ENCODE measurements at regions not wholly inside any gene's neighbourhood (a gene's known extent, or its start where the extent isn't known, plus 50 kb on each side); places are given as distances from the start of the nearest gene placed in this dataset.

DNA sequence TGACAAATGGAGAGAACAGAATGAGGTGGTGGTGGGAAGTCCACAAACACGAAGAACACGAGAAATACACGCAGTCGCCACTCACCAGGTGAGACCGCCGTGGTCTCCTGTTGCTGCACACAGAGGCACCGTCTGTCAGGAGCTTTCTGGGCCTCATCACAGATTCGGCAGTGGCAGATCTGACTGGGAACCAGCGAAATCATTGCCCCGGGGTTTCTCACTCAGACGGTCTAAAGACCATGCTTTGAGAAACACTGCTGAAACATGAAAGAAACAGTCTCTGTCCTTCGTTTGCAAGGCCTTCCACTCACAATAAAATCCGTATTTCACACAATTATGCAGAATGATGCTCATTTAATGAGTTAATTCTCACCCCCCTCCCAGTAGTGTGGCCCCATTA lies 130.9 kb upstream of the AFDN start:
- POLR2A ChIA-PET, result no interaction called here
- no peak for DNase-seq (ENCODE audit: extremely low spot score)
- CTCF ChIA-PET, result no interaction called here
- no peak for TF ChIP-seq CTCF (IDR thresholded peaks at IDR 0.05; ENCODE audit: control extremely low read depth, extremely low read depth, low read depth, missing control alignments)

DNA sequence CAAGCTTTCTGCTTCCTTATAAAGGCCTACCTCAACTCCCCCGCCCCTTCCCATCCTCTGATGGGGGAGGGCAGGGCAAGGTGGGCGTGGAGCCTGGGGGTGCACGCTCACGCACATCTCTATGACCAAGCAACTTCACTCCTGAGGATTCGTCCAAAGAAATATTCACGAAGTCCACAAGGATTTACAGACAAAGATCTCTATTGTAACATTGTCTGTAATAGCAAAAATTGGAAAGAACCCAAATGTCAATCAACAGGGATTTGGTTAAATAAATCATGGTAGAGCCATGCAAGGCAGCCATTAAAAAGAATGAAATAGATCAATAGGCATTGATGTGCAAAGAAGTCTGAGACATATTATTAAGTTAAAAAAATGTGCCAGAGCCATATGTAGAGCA lies 130.4 kb upstream of the AFDN start:
- CTCF ChIA-PET, result no interaction called here
- no peak for DNase-seq (ENCODE audit: extremely low spot score)
- POLR2A ChIA-PET, result no interaction called here
- no peak for TF ChIP-seq CTCF (IDR thresholded peaks at IDR 0.05; ENCODE audit: control extremely low read depth, extremely low read depth, low read depth, missing control alignments)

DNA sequence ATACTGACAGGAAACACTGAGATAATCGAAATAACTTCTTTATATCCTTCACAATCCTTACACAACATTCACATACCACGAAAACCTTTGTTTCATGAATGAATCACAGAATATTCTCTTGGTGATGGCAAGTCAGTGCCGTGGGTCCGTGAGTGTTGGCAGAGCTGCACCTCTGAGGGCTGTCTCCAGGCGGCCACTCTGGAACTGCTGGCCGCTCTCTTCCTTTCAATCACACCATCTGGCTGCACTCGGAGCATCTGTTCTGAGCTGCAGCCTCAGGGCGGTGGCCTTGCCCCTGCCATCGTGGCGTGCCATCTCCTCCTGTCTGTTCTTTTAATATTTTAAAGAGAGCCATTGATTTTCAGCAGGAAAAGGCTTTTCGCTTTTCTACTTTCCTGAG lies 129.4 kb upstream of the AFDN start:
- CTCF ChIA-PET, result no interaction called here
- POLR2A ChIA-PET, result no interaction called here
- no peak for DNase-seq (ENCODE audit: extremely low spot score)
- TF ChIP-seq CTCF (IDR thresholded peaks at IDR 0.05; ENCODE audit: control extremely low read depth, extremely low read depth, low read depth, missing control alignments), result no peak

- ChIA-PET POLR2A (no interaction called here), CTCF (no interaction called here)
- no peak for DNase-seq (ENCODE audit: extremely low spot score)
- TF ChIP-seq CTCF (IDR thresholded peaks at IDR 0.05; ENCODE audit: control extremely low read depth, extremely low read depth, low read depth, missing control alignments), result no peak
Measured at GRCh38 chr6:167698540-167698939, 128.2 kb upstream of the AFDN start.

DNA sequence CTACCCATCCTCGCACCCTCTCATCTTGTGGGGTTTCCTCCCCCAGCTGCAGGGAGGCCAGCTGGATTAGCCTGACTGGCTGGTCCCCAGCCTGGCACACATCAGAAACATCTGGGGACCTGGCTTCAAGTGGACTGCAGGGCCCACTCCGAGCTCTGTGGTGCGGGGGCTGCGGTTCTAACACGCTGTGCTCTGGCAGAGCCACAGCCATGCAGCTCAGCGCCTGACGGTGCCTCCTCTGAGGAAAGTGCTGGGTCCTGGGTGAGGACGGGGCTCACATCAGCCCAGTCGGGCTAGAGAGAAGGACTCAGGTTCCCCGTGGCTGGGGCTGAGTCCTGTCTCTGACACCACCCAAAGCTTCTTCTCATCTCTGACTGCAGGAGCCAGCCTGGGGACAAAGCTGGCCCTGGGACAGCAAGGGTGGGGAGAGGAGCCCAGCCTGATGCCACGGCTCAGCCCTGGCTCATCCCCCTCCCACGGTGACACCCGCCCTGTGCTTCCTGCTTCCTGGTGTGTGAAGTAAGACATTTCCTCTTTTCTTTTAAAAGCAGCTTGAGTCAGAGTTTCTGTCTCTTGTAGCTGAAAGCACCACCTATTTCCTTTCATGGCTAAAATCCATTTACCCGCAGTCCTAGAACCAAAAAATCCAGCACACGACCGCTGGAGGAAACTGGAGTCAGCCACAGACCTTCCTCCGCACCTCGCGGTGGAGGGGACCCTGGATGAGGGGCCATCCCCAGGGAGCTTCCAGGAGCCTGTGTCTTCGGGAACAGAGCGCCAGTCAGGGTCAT lies 127.4 kb upstream of the AFDN start:
- peak; percentile 68 for DNase-seq (ENCODE audit: extremely low spot score)
- ChIA-PET POLR2A (no interaction called here), CTCF (no interaction called here)
- no peak for TF ChIP-seq CTCF (IDR thresholded peaks at IDR 0.05; ENCODE audit: control extremely low read depth, extremely low read depth, low read depth, missing control alignments)

DNA sequence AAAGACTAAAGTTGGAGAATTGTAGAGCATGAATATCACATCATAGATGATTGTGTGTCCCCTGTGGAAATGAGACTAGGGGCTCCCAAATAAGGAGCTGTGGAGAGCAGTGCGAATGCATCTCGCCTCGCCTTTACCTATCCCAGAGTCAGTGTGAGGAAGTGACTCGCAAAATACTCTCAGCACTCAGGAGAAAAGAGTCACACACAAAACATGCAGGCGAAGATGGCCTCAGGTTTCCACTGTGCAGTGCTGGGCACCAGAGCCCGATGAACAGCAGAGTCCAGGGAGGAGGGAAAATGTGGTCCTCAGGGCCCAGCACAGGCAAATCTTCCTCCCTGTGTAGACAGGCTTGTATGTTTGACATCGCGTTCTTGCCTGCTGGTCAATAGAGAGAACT lies 126.5 kb upstream of the AFDN start:
- CTCF ChIA-PET, result interaction anchor here (1.8 kb wide), 1 partner anchor 15 kb away, joined by 6 read pairs; no protein-coding TSS in a partner anchor

More for the DNA sequence above, 126.5 kb upstream of the AFDN start:
- POLR2A ChIA-PET, result no interaction called here
- no peak for DNase-seq (ENCODE audit: extremely low spot score)
- no peak for TF ChIP-seq CTCF (IDR thresholded peaks at IDR 0.05; ENCODE audit: control extremely low read depth, extremely low read depth, low read depth, missing control alignments)

Data from GM10248 (cell line).